Transverse colon (tissue), 4 donors: ENCODE measurements at regions not wholly inside any gene's neighbourhood (a gene's known extent, or its start where the extent isn't known, plus 50 kb on each side); places are given as distances from the start of the nearest gene placed in this dataset.

Source experiments
- DNase-seq: peaks from one replicate; pipeline ENCODE4 v3.0.0-alpha.2; 2019
- H3K27ac ChIP-seq, 4 donors: fragments of 200-600 bp; sonication (generic); 2 replicates each; pipeline ENCODE4 v1.5.1; 2016 to 2018; ENCODE audit warnings: inconsistent platforms in 4 of 4
- H3K27me3 ChIP-seq: fragments of 200-600 bp; sonication (generic); 2 replicates; pipeline ENCODE4 v1.5.1; 2017; ENCODE audit warnings: inconsistent platforms
- H3K36me3 ChIP-seq, 4 donors: fragments of 200-600 bp; sonication (generic); 2 replicates each; pipeline ENCODE4 v1.5.1; 2017 to 2019; ENCODE audit warnings: inconsistent platforms in 4 of 4
- H3K4me1 ChIP-seq, 4 donors: fragments of 200-600 bp; sonication (generic); 2 replicates each; pipeline ENCODE4 v1.5.1; 2017 to 2020; ENCODE audit warnings: inconsistent platforms in 4 of 4
- H3K4me3 ChIP-seq, 4 donors: fragments of 200-600 bp; sonication (generic); 1 replicate in 1 of 4; 2 replicates in 3 of 4; pipeline versions ENCODE4 v1.5.1 to v1.6.1; 2017 to 2019; ENCODE audit warnings: inconsistent platforms in 4 of 4
- H3K9me3 ChIP-seq, 2 donors: fragments of 200-600 bp; sonication (generic); 2 replicates each; pipeline ENCODE4 v1.5.1; 2017 to 2019; ENCODE audit warnings: inconsistent platforms in 2 of 2
- EP300 ChIP-seq: sonication (generic); formaldehyde crosslinking; IDR thresholded peaks from one replicate; pipeline ENCODE4 v1.6.1; 2017; ENCODE audit warnings: antibody characterized with exemption, low read depth
- POLR2A ChIP-seq: fragments of 450-650 bp; IDR thresholded peaks from one replicate; pipeline ENCODE4 v1.6.1; 2016; ENCODE audit warnings: antibody characterized with exemption, mild to moderate bottlenecking, moderate library complexity
- POLR2AphosphoS5 ChIP-seq, 3 donors: sonication (generic); formaldehyde crosslinking; IDR thresholded peaks; one replicate each; pipeline ENCODE4 v1.6.1; 2016; ENCODE audit warnings: antibody characterized with exemption in 3 of 3
- WGBS, 2 donors: methylation state at CpG; one replicate each; pipeline ENCODE4 v1.1.5; 2018; ENCODE audit warnings: low coverage in 1 of 2; 5-methylcytosine and 5-hydroxymethylcytosine counted together
- in situ Hi-C, 4 donors: fragments of 200-750 bp; cut with MboI; loops; one replicate each; pipeline versions ENCODE4 v1.15.0 to v1.15.1; 2017; ENCODE audit warnings: low sequenced_read_pairs in 3 of 4, low pct_ligation_motif_present in 1 of 4, low pct_unique_long_range_greater_than_20kb in 1 of 4
- intact Hi-C: fragments of 100-400 bp; cut with DNase I; formaldehyde crosslinking; loops from one replicate; pipeline ENCODE4 v1.15.1; 2023; ENCODE audit warnings: low total_unique reads
- TF ChIP-seq, protein P1 (sequence below), 5 experiments: fragments of 200-600 bp in 3 of 5; fragments of 450-650 bp in 2 of 5; sonication (generic) in 3 of 5; IDR thresholded peaks; 1 replicate in 2 of 5; 2 replicates in 3 of 5; pipeline ENCODE4 v1.5.1; 2016 to 2017; ENCODE audit warnings: antibody characterized with exemption in 5 of 5, inconsistent platforms in 3 of 5, mild to moderate bottlenecking in 2 of 5, moderate library complexity in 1 of 5

GRCh38 chr4:14280567-14280966 lies 653.0 kb upstream of the BOD1L1 start:
- TF ChIP-seq, protein P1, sequence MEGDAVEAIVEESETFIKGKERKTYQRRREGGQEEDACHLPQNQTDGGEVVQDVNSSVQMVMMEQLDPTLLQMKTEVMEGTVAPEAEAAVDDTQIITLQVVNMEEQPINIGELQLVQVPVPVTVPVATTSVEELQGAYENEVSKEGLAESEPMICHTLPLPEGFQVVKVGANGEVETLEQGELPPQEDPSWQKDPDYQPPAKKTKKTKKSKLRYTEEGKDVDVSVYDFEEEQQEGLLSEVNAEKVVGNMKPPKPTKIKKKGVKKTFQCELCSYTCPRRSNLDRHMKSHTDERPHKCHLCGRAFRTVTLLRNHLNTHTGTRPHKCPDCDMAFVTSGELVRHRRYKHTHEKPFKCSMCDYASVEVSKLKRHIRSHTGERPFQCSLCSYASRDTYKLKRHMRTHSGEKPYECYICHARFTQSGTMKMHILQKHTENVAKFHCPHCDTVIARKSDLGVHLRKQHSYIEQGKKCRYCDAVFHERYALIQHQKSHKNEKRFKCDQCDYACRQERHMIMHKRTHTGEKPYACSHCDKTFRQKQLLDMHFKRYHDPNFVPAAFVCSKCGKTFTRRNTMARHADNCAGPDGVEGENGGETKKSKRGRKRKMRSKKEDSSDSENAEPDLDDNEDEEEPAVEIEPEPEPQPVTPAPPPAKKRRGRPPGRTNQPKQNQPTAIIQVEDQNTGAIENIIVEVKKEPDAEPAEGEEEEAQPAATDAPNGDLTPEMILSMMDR (IDR thresholded peaks at IDR 0.05), result no peak
- no peak for TF ChIP-seq POLR2A
- no peak for TF ChIP-seq EP300
- no peak for TF ChIP-seq POLR2AphosphoS5 (IDR thresholded peaks at IDR 0.05)
- WGBS, 2 donors, result 78 to 88% methylated on average over 1 of the region's 1 CpG
- H3K27ac ChIP-seq, result no peak overlapping the region
- no peak for DNase-seq
- no peak overlapping the region for H3K4me3 ChIP-seq
- H3K9me3 ChIP-seq, result no peaks in the 10 kb centered on the region
- intact Hi-C loops (loop anchor here (5.0 kb wide), 1 partner anchor 802 kb away; no protein-coding TSS in a partner anchor), in situ Hi-C loops (no loop called here)
- no peaks in the 10 kb centered on the region for H3K36me3 ChIP-seq
- H3K27me3 ChIP-seq, result no peaks in the 10 kb centered on the region
- H3K4me1 ChIP-seq, result no peaks in the 10 kb centered on the region

- Histone ChIP-seq H3K9me3 (no peaks in the 10 kb centered on the region), H3K27me3 (no peaks in the 10 kb centered on the region), H3K4me1 (no peaks in the 10 kb centered on the region), H3K27ac (no peak overlapping the region), H3K4me3 (no peak overlapping the region), H3K36me3 (no peaks in the 10 kb centered on the region)
- DNase-seq, result no peak
- intact Hi-C loops (loop anchor here (5.0 kb wide), 1 partner anchor 798 kb away; no protein-coding TSS in a partner anchor), in situ Hi-C loops (no loop called here)
- TF ChIP-seq POLR2A (no peak), POLR2AphosphoS5 (IDR thresholded peaks at IDR 0.05) (no peak), EP300 (no peak)
- TF ChIP-seq, protein P1 (IDR thresholded peaks at IDR 0.05), result no peak
Measured at GRCh38 chr4:14284578-14284977, 657.1 kb upstream of the BOD1L1 start.

DNA sequence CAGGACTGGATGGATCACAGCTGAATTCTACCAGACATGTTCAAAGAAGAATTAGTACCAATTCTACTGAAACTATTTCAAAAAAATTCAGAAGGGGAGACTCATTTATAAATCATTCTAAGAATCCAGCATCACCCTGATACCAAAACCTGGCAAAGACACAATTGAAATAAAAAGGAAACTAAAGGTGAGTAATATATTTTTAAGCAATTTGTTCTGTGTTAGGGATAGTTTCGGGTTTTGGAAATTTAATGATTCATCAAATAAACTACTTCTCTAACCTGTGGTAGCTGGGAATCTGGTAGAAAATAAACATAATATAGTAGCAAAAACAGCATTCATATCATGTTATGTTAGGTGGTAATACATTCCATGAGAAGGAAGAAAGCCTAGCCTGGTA lies 662.2 kb upstream of the BOD1L1 start:
- H3K27ac ChIP-seq, result no peak overlapping the region
- in situ Hi-C loops (no loop called here), intact Hi-C loops (loop anchor here (5.0 kb wide), 1 partner anchor 598 kb away; no protein-coding TSS in a partner anchor)
- H3K4me1 ChIP-seq, result no peaks in the 10 kb centered on the region
- H3K36me3 ChIP-seq, result no peaks in the 10 kb centered on the region
- no peaks in the 10 kb centered on the region for H3K9me3 ChIP-seq
- TF ChIP-seq, protein P1 (IDR thresholded peaks at IDR 0.05), result no peak
- TF ChIP-seq EP300 (no peak), POLR2A (no peak), POLR2AphosphoS5 (IDR thresholded peaks at IDR 0.05) (no peak)
- H3K4me3 ChIP-seq, result no peak overlapping the region
- WGBS, 2 donors, result 93 to 100% methylated on average over 1 of the region's 1 CpG
- no peak for DNase-seq
- H3K27me3 ChIP-seq, result no peaks in the 10 kb centered on the region

GRCh38 chr4:14293582-14293981 lies 666.1 kb upstream of the BOD1L1 start:
- Histone ChIP-seq H3K4me3 (no peak overlapping the region), H3K4me1 (no peaks in the 10 kb centered on the region), H3K27me3 (no peaks in the 10 kb centered on the region), H3K36me3 (no peaks in the 10 kb centered on the region), H3K9me3 (no peaks in the 10 kb centered on the region), H3K27ac (no peak overlapping the region)
- 83 to 90% methylated on average over 2 to 3 of the region's 3 CpGs for WGBS, 2 donors
- TF ChIP-seq, protein P1 (IDR thresholded peaks at IDR 0.05), result no peak
- no peak for TF ChIP-seq POLR2AphosphoS5 (IDR thresholded peaks at IDR 0.05)
- TF ChIP-seq EP300, result no peak
- TF ChIP-seq POLR2A, result no peak
- intact Hi-C loops, result no loop called here
- DNase-seq, result no peak
- in situ Hi-C loops, result no loop called here
